GM12872 (cell line): ENCODE measurements at regions not wholly inside any gene's neighbourhood (a gene's known extent, or its start where the extent isn't known, plus 50 kb on each side); places are given as distances from the start of the nearest gene placed in this dataset.

Experiments
- CTCF ChIP-seq: IDR thresholded peaks from 3 replicates; pipeline ENCODE4 v1.5.1; 2011; ENCODE audit warnings: low read depth, mild to moderate bottlenecking, low read length, moderate library complexity; ENCODE audit not compliant: insufficient read depth

GRCh38 chr7:113307147-113307546 is 188.8 kb upstream of the SMIM30 start:
- no peak for TF ChIP-seq CTCF

DNA sequence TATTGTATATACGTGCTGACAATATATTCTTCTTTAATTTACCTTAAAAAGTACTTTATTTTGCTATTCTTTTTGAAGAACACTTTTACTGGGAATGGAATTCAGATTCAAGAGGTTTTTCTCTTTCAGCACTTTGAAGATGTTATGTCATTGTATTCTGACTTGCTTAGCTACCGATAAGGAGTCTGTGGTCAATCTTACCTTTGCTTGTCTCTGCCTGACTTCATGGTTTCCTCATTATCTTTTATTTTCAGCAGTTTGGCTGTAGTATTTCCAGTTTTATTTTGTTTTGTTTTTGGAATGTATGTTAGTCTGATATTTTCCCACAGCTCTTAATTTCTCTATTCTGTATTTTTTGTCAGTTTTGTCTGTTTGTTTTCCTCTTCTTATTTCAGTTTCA is 187.9 kb upstream of the SMIM30 start:
- no peak for TF ChIP-seq CTCF

GRCh38 chr7:113304104-113304503 is 185.8 kb upstream of the SMIM30 start:
- no peak for TF ChIP-seq CTCF

GRCh38 chr7:113301983-113302382 is 183.6 kb upstream of the SMIM30 start:
- TF ChIP-seq CTCF = no peak

DNA sequence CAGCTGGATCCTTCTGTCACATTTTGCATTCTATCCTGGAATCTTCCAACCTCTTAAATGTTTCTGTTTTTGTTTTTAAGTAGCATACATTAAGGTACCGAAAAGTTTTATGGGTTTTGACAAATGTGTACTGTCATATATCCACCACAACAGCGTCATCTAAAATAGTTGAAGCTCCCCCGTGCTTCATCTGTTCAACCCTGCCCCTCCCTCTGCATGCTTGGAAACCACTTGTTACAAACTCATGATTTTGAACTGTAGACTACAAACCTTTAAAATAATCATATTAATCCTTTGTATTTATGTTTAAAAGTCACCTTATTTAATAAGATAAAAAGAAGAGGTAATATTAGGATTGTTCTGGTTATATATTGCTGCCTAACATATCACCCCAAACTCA is 182.8 kb upstream of the SMIM30 start:
- TF ChIP-seq CTCF = no peak

DNA sequence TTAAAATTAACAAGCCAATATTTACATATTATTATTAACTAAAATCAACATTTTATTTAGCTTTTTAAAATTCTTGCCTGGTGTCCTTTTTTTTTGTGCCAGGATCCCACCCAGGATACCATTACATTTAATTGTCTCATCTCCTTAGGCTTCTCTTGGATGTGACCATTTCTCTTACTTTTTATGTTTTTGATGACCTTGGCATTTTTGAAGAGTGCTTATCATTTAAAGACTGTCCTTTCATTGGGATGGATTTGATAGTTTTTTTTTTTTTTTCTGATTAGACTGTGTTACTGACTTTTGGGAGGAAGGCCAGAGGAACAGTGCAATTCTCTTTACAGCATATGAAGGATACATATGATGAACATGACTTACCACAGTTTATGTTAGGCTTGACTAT is 181.4 kb upstream of the SMIM30 start:
- no peak for TF ChIP-seq CTCF

- TF ChIP-seq CTCF = no peak
Measured at GRCh38 chr7:113298501-113298900, 180.1 kb upstream of the SMIM30 start.

DNA sequence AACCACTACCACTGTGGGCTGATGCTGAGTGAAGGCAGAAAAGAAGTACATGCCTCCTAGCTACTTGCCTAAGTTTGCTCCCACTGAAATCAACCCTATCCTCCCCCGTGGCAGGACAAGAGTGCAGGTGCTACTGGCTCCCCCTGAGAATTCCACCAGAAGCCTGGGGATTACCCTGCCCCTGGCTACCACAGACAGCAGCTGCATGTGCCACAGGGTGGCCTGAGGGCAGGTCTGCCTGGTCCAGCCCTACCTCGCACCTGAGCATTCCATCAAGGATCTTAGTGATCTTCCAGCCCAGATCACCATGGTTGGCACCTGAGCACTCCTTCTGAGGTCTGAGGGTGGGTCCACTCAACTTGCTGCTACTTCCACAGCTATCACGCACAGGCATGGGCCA is 176.4 kb upstream of the SMIM30 start:
- TF ChIP-seq CTCF = no peak
